AML-193 (cell line): ENCODE measurements at regions not wholly inside any gene's neighbourhood (a gene's known extent, or its start where the extent isn't known, plus 50 kb on each side); places are given as distances from the start of the nearest gene placed in this dataset.
"Not testable (repeated sequence)": the region's sequence is repeated elsewhere in the genome, so short reads cannot be mapped to it uniquely, and the experiment has no call there.

Experiments
- DNase-seq, 2 experiments: peaks; one replicate each; lab custom pipeline; 2025; lab: John Stamatoyannopoulos, UW

GRCh38 chr3:193905541-193906396 lies 230.2 kb upstream of the HES1 start:
- DNase-seq = no peak

GRCh38 chr3:193906849-193907410 lies 229.0 kb upstream of the HES1 start:
- DNase-seq = no peak

DNA sequence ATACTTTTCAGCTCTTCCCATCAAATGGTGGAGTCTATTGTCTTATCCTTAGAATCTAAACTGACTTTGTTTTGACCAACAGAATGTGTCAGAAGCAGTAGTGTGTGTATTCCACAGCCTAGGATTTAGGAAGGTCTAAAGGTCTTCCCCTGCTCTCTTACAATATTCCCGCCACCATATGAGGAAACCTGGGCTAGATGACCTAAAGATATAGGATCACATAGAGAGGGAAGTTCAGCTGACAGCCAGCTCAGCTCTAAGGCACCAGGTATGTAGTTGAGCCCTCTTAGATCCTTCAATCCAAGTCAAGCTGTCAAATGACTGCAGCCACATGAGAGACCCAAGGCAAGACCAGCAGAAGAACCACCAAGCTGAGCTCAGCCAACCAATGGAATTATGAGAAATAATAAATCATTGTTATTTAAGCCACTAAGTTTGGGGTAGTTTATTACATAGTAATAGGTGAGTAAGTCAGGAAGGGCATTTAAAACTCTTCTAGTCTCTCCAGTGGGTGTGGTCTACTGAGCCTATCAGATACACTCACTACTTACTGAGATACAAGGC lies 227.7 kb upstream of the HES1 start:
- DNase-seq = no peak

GRCh38 chr3:193909387-193909786 lies 226.6 kb upstream of the HES1 start:
- DNase-seq = no peak

DNA sequence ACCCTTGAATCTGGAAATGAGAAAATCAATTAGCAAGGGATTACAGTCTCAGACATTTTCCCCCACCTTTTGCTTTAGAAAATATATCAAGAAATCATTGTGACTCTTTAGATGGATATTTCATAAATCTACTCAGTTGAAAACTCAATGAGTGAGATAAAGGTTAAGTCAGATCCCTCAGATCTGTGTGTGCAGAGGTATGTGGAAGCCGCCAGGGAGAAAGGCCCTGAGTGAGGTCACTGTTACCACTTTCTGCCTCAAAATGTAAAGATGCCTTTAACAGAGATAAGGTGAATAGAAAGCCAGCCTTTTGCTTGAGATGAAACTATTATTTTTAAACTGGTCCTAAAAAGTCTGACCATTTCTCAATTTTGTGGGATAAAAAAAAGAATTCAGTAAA lies 225.6 kb upstream of the HES1 start:
- DNase-seq = no peak

DNA sequence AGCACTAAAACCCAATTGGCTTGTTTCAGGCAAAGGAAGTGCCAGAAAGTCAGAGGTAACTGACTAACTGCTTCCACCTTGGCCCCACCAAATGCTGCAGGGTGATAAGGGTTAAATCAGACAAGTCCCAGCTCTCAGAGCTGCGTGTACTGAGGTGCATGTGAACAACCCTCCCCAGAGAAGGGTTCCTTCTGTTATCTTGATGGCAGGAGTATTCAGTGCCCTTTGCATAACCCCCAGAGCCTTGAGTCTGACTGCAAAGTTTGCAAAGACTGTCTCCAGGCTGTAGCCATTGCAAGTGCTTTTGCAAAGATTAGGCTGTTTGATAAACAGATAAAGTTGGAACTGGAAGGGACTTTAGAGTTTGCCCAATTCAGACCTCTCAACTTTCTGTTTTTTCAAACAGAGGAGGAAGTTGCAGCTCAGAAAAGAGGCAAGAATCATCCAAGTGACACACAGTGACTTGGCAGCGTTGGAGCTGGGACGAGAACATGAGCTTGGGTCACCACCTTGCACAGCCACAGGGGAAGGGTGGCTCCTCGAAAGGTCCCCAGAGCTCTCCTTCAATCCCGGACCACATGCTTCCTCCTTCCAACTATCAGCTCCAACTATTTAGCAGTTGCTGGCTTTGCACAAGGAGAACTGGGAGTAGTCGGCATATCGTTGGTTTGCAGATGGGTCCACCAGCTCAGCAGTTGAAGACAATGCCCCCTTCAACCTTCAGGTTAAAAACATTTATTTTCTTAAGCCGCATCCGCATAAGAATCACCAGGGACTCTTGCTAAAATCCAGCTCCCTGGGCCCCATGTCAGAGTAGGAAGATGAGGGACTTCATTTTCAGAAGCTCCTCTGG lies 224.8 kb upstream of the HES1 start:
- DNase-seq = peak; percentile 40 to 43

GRCh38 chr3:193911784-193912340 lies 224.1 kb upstream of the HES1 start:
- no peak for DNase-seq

GRCh38 chr3:193912621-193913178 lies 223.2 kb upstream of the HES1 start:
- no peak for DNase-seq

- DNase-seq = no peak
Observed at GRCh38 chr3:193914602-193915001, 221.3 kb upstream of the HES1 start.

DNA sequence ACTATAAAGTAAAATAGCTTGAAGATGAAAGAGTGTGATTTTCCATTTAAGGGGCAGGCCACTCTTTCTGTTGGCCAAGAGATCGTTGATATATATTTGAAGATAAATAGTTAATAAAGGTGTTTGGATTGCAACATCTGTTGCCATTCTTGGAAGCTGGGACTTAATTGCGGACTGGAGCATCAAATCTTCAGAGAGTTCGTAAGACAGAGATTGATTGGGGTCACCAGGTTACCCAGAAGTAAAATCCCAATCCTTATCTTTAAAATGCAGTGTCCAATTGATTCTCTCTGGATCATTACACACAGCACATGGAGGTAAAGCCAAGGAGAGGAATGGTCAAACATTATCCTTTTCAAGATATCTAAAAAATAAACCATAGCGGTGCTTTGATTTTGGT lies 220.8 kb upstream of the HES1 start:
- no peak for DNase-seq

GRCh38 chr3:193915613-193916012 lies 220.3 kb upstream of the HES1 start:
- no peak for DNase-seq

DNA sequence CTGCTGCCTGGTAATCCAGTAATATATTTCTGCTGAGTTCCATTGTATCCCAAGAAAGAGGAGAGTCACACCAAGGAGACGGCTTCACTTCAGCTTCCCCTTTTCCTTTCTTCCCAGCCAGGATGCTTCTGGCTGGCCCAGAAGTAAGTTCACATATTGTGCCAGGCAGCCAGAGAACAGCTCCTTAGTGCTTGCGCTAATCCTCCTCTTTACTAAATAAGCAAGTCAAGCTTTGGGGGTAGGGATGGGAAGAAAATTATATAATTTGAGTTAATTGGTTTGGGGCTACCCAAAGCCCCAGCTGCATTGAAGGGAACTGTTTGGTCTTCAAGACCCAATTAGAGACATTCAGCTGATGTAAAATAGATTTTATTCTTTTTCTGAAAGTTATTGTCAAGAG lies 218.8 kb upstream of the HES1 start:
- no peak for DNase-seq

DNA sequence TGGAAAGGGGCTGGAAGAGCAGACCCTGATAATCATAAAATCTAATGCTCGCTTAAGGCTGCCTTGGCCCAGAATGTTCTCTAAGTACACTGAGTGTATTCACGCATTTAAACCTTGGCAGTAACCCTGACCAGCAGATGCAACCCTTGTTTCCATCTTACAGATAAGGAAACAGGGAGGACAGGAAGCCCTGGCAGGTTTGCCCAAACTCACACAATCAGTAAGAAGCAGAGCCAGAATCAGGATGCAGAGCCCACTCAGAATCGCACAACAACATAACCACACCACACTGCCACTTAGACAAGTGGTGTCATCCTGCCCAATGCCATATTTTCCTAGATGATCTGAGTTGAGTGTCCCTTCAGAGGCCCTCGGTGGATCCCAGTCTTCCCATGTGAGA lies 214.5 kb upstream of the HES1 start:
- no peak for DNase-seq

DNA sequence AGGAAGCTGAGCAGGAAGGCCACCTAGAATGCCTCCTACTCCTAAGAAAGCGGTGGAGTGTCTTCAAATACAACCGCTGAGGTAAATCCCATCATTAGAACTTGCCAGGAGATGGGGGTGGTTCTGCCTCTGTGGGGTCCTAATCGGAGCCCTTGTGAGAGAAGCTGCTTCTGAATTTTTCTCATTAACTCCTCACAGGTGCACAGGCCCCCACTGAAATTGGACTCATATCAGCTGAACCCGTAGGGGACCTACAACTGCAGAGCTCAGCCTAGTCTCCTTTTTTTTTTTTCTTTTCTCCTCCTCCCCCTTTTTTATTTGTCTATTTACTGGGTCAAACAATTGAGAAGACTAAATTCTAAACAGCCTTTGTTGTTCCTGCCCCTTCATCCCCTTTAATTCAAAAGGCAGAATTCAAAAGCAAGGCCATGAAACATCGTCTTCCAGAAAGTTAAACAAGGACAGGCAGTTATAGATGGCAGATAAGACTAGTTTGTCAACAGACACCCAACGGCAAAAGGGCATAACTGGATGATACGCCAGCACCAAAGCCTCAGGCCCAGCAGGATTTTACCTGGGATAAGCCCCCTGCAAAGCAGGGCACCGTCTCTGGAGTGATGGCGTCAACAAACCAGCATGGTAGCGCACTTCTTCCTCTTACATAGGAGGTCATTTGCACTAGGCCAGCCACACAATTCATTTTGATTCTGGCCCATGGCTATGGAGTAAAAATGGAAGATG lies 213.7 kb upstream of the HES1 start:
- no peak for DNase-seq

GRCh38 chr3:193923958-193924357 lies 212.0 kb upstream of the HES1 start:
- not testable (repeated sequence) for DNase-seq

GRCh38 chr3:193926071-193926470 lies 209.9 kb upstream of the HES1 start:
- not testable (repeated sequence) for DNase-seq

DNA sequence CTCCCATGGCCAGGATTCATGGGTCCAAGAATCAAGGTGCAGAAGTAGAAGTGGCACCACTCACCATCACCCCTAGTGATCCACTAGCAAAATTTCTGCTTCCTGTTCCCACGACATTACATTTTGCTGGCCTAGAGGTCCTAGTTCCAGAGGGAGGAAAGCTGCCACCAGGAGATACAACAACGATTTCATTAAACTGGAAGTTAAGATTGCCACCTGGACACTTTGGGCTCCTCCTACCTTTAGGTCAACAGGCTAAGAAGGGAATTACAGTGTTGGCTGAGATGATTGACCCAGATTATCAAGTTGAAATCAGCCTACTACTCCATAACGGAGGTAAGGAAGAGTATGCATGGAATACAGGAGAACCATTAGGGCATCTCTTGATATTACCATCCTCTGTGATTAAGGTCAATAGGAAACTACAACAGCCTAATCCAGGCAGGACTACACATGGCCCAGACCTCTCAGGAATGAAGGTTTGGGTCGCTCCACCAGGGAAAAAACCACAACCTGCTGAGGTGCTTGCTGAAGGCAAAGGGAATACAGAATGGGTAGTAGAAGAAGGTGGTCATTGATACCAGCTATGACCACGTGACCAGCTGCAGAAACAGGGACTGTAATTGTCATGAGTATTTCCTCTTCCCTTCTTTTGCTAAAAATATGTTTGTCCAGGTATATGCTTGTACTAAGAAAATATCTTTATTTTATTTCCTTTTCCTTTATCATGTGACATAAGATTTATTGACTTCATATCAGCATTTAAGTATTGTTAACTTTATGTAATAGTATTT lies 208.3 kb upstream of the HES1 start:
- not testable (repeated sequence) for DNase-seq

DNA sequence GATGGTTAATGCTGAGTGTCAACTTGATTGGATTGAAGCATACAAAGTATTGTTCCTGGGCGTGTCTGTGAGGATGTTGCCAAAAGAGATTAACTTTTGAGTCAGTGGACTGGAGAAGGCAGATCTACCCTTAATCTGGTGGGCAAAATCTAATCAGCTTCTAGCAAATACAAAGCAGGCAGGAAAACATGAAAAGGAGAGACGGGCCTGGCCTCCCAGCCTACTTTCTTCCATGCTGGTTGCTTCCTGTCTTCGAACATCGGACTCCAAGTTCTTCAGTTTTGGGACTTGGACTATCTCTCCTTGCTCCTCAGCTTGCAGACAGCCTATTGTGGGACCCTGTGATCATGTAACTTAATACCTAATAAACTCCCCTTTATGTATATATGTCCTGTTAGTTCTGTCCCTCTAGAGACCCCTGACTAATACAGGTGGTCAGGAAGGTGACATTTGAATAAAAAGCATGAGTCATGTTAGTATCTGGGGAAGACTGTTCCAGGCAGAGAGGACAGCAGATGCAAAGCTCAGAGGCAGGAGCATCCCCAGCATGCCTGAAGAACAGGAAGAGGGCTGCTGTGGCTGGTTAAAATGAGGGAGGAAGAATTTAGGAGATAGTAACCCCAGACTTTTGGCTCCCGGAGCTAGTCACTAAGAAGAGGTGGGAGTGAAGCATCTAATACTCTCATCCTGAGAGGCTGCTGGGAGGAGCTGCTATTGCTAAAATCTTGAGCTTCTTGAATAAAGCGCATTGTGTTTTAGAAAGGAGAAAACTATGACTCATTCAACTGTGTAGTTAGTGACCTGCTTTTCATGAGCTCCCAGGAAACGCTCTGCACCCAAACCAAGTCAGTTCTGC lies 207.4 kb upstream of the HES1 start:
- no peak for DNase-seq

- DNase-seq = no peak
Observed at GRCh38 chr3:193929373-193929772, 206.6 kb upstream of the HES1 start.
